H9 (cell line): ENCODE measurements at regions not wholly inside any gene's neighbourhood (a gene's known extent, or its start where the extent isn't known, plus 50 kb on each side); places are given as distances from the start of the nearest gene placed in this dataset.

Experiments
- DNase-seq: peaks from one replicate; pipeline ENCODE4 v3.0.0-alpha.2; 2017
- H2AFZ ChIP-seq: one replicate; pipeline ENCODE4 v1.6.1; 2013; ENCODE audit warnings: mild to moderate bottlenecking, low read length, control low read depth, moderate library complexity
- H2AK5ac ChIP-seq: 2 replicates; pipeline ENCODE4 v1.6.1; 2013; ENCODE audit warnings: low read length, control low read depth, mixed read lengths; ENCODE audit not compliant: insufficient read length
- H2BK120ac ChIP-seq: one replicate; pipeline ENCODE4 v1.6.1; 2013; ENCODE audit warnings: low read depth, mild to moderate bottlenecking, low read length, control low read depth, inconsistent platforms; ENCODE audit not compliant: poor library complexity, severe bottlenecking
- H2BK12ac ChIP-seq: 2 replicates; pipeline ENCODE4 v1.6.1; 2013; ENCODE audit warnings: low read length, control low read depth, mixed read lengths, low read depth; ENCODE audit not compliant: insufficient read length
- H2BK15ac ChIP-seq: 2 replicates; pipeline ENCODE4 v1.6.1; 2013; ENCODE audit warnings: low read depth, low read length, control low read depth
- H2BK20ac ChIP-seq: one replicate; pipeline ENCODE4 v1.6.1; 2013; ENCODE audit warnings: low read depth, mild to moderate bottlenecking, low read length, control low read depth, inconsistent platforms; ENCODE audit not compliant: poor library complexity, severe bottlenecking
- H2BK5ac ChIP-seq: 2 replicates; pipeline ENCODE4 v1.6.1; 2013; ENCODE audit warnings: low read length, control low read depth, mixed read lengths; ENCODE audit not compliant: insufficient read length
- H3K14ac ChIP-seq: 2 replicates; pipeline ENCODE4 v1.6.1; 2013; ENCODE audit warnings: low read length, control low read depth; ENCODE audit not compliant: insufficient read depth
- H3K18ac ChIP-seq: 2 replicates; pipeline ENCODE4 v1.6.1; 2013; ENCODE audit warnings: low read depth, mild to moderate bottlenecking, mixed read lengths, low read length, control low read depth; ENCODE audit not compliant: insufficient read length
- H3K23ac ChIP-seq: 2 replicates; pipeline ENCODE4 v1.6.1; 2013; ENCODE audit warnings: low read length, control low read depth, mixed read lengths, low read depth; ENCODE audit not compliant: insufficient read length
- H3K23me2 ChIP-seq: 2 replicates; pipeline ENCODE4 v1.6.1; 2013; ENCODE audit warnings: low read depth, mild to moderate bottlenecking, mixed read lengths, low read length, control low read depth; ENCODE audit not compliant: insufficient read length, poor library complexity, severe bottlenecking
- H3K27ac ChIP-seq: 2 replicates; pipeline ENCODE4 v1.5.1; 2013; ENCODE audit warnings: low read length, control low read depth, mixed read lengths, low read depth; ENCODE audit not compliant: insufficient read length
- H3K27me3 ChIP-seq: 2 replicates; pipeline ENCODE4 v1.6.1; 2013; ENCODE audit warnings: low read length, control low read depth, inconsistent platforms; ENCODE audit not compliant: insufficient read depth
- H3K4ac ChIP-seq: 2 replicates; pipeline ENCODE4 v1.6.1; 2013; ENCODE audit warnings: low read depth, mild to moderate bottlenecking, control low read depth, inconsistent platforms, low read length, moderate library complexity
- H3K4me1 ChIP-seq: 2 replicates; pipeline ENCODE4 v1.6.1; 2013; ENCODE audit warnings: low read length, control low read depth, inconsistent platforms; ENCODE audit not compliant: insufficient read depth
- H3K4me2 ChIP-seq: 2 replicates; pipeline ENCODE4 v1.6.1; 2013; ENCODE audit warnings: low read length, control low read depth, mixed read lengths; ENCODE audit not compliant: insufficient read length, insufficient read depth
- H3K56ac ChIP-seq: 2 replicates; pipeline ENCODE4 v1.6.1; 2013; ENCODE audit warnings: low read depth, mild to moderate bottlenecking, mixed read lengths, low read length, control low read depth; ENCODE audit not compliant: insufficient read length
- H3K79me1 ChIP-seq: 2 replicates; pipeline ENCODE4 v1.6.1; 2013; ENCODE audit warnings: low read depth, mild to moderate bottlenecking, moderate library complexity, low read length, control low read depth, inconsistent platforms; ENCODE audit not compliant: insufficient read depth, poor library complexity, severe bottlenecking
- H3K79me2 ChIP-seq: 2 replicates; pipeline ENCODE4 v1.6.1; 2013; ENCODE audit warnings: low read length, control low read depth, inconsistent platforms; ENCODE audit not compliant: insufficient read depth
- H3K9ac ChIP-seq: 2 replicates; pipeline ENCODE4 v1.6.1; 2013; ENCODE audit warnings: low read length, control low read depth, mixed read lengths; ENCODE audit not compliant: insufficient read length; ENCODE audit errors: extremely low read depth
- H3K9me3 ChIP-seq: one replicate; pipeline ENCODE4 v1.6.1; 2013; ENCODE audit warnings: low read depth, low read length, inconsistent platforms; ENCODE audit not compliant: control insufficient read depth
- H3T11ph ChIP-seq: one replicate; pipeline ENCODE4 v1.6.1; 2013; ENCODE audit warnings: mild to moderate bottlenecking, low read length, control low read depth, inconsistent platforms
- H4K20me1 ChIP-seq: one replicate; pipeline ENCODE4 v1.6.1; 2013; ENCODE audit not compliant: control insufficient read depth, insufficient read length, insufficient read depth
- H4K5ac ChIP-seq: 2 replicates; pipeline ENCODE4 v1.6.1; 2013; ENCODE audit warnings: low read depth, mild to moderate bottlenecking, mixed read lengths, low read length, control low read depth; ENCODE audit not compliant: insufficient read length
- H4K8ac ChIP-seq: replicated peaks from 2 replicates; pipeline ENCODE4 v1.6.1; 2013; ENCODE audit warnings: low read length, control low read depth, mixed read lengths, low read depth; ENCODE audit not compliant: insufficient read length
- H4K91ac ChIP-seq: 2 replicates; pipeline ENCODE4 v1.6.1; 2013; ENCODE audit warnings: low read depth, mild to moderate bottlenecking, moderate library complexity, mixed read lengths, low read length, control low read depth; ENCODE audit not compliant: insufficient read length
- H3K27ac Mint-ChIP-seq, 3 experiments: 2 replicates in 2 of 3; 3 replicates in 1 of 3; pipeline ENCODE4 v1.8.0; 2020 to 2021; ENCODE audit warnings: mixed read lengths in 3 of 3, mild to moderate bottlenecking in 1 of 3, moderate library complexity in 1 of 3
- H3K27me3 Mint-ChIP-seq: 2 replicates; pipeline ENCODE4 v1.8.0; 2021; ENCODE audit warnings: low read depth, mild to moderate bottlenecking, moderate library complexity, mixed read lengths
- H3K36me3 Mint-ChIP-seq, 3 experiments: 2 replicates in 2 of 3; 3 replicates in 1 of 3; pipeline ENCODE4 v1.8.0; 2020 to 2021; ENCODE audit warnings: low read depth in 3 of 3, mixed read lengths in 3 of 3; ENCODE audit not compliant: insufficient read depth in 1 of 3
- H3K4me1 Mint-ChIP-seq, 2 experiments: 2 replicates each; pipeline ENCODE4 v1.8.0; 2020; ENCODE audit warnings: mixed read lengths in 2 of 2
- H3K4me3 Mint-ChIP-seq, 2 experiments: 2 replicates in 1 of 2; 3 replicates in 1 of 2; pipeline ENCODE4 v1.8.0; 2020 to 2021; ENCODE audit warnings: mild to moderate bottlenecking in 2 of 2, mixed read lengths in 2 of 2, moderate library complexity in 1 of 2
- H3K9me3 Mint-ChIP-seq, 2 experiments: 2 replicates in 1 of 2; 3 replicates in 1 of 2; pipeline ENCODE4 v1.8.0; 2020; ENCODE audit warnings: mild to moderate bottlenecking in 2 of 2, mixed read lengths in 2 of 2, moderate library complexity in 1 of 2
- WGBS: extraction: QIAGEN DNeasy Blood & Tissue Kit; methylation state at CpG from one replicate; pipeline ENCODE4 v1.1.7; 2013; ENCODE audit warnings: missing lambda C conversion rate, low lambda C conversion rate, mixed read lengths; ENCODE audit not compliant: insufficient read length; ENCODE audit errors: extremely low coverage; 5-methylcytosine and 5-hydroxymethylcytosine counted together
- TF ChIP-seq, protein P1 (sequence below): fragments of 200-600 bp; sonication (generic); conservative IDR thresholded peaks from 3 replicates; pipeline ENCODE4 v1.8.0; 2021; ENCODE audit warnings: antibody characterized with exemption, mild to moderate bottlenecking

DNA sequence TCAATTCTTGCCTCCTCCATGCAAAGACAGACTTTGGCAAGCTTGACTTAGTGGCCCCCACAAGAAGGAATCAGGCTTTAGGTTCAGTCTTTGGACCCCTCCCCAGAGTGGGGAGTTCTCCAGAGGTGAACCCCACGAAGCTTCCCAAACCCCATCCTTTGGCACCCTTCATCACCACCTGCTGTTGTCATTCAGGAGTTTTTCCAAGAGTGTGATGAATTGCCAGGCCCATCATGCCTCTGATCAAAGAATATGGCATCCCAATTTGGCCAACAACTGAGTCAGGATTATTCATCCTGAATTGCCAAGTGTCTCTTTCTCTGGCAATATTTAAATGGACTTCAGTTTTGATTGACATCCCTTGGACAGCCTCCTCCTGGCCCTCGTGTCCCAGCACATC lies 404.7 kb upstream of the MKI67 start:
- H2BK15ac ChIP-seq, result no peak overlapping the region
- H2BK12ac ChIP-seq, result no peak overlapping the region
- H3K27me3 ChIP-seq, result no peaks in the 10 kb centered on the region
- H2BK5ac ChIP-seq, result no peak overlapping the region
- no peak overlapping the region for H3K56ac ChIP-seq
- no CpG with 5 or more reads among the region's 2 CpGs for WGBS
- no peak overlapping the region for H3T11ph ChIP-seq
- no peak overlapping the region for H3K9ac ChIP-seq
- H3K79me1 ChIP-seq, result no peaks in the 10 kb centered on the region
- H3K23me2 ChIP-seq, result no peaks in the 10 kb centered on the region
- no peak overlapping the region for H3K4ac ChIP-seq
- no peak overlapping the region for H2AFZ ChIP-seq
- Mint-ChIP-seq H3K9me3 (peaks cover 0 to 2% of the 10 kb centered on the region in 2 experiments; a peak in 1 of 5 replicates), H3K4me3 (no peak overlapping the region), H3K27me3 (peaks cover 2% of the 10 kb centered on the region; the same call in 1 of the 2 replicates), H3K36me3 (no peaks in the 10 kb centered on the region), H3K27ac (no peak overlapping the region), H3K4me1 (peaks cover 30 to 42% of the 10 kb centered on the region in 2 experiments)
- peaks cover 7% of the 10 kb centered on the region; the same call in 1 of the 2 replicates for H3K4me1 ChIP-seq
- H3K23ac ChIP-seq, result no peak overlapping the region
- no peak overlapping the region for H2AK5ac ChIP-seq
- H3K27ac ChIP-seq, result no peak overlapping the region
- H2BK20ac ChIP-seq, result no peak overlapping the region
- H3K4me2 ChIP-seq, result no peak overlapping the region
- H4K91ac ChIP-seq, result no peak overlapping the region
- no peak overlapping the region for H4K5ac ChIP-seq
- no peak overlapping the region for H3K14ac ChIP-seq
- H3K18ac ChIP-seq, result no peak overlapping the region
- DNase-seq, result no peak
- H3K79me2 ChIP-seq, result no peaks in the 10 kb centered on the region
- H4K8ac ChIP-seq, result no peak overlapping the region
- H3K9me3 ChIP-seq, result no peaks in the 10 kb centered on the region
- TF ChIP-seq, protein P1, sequence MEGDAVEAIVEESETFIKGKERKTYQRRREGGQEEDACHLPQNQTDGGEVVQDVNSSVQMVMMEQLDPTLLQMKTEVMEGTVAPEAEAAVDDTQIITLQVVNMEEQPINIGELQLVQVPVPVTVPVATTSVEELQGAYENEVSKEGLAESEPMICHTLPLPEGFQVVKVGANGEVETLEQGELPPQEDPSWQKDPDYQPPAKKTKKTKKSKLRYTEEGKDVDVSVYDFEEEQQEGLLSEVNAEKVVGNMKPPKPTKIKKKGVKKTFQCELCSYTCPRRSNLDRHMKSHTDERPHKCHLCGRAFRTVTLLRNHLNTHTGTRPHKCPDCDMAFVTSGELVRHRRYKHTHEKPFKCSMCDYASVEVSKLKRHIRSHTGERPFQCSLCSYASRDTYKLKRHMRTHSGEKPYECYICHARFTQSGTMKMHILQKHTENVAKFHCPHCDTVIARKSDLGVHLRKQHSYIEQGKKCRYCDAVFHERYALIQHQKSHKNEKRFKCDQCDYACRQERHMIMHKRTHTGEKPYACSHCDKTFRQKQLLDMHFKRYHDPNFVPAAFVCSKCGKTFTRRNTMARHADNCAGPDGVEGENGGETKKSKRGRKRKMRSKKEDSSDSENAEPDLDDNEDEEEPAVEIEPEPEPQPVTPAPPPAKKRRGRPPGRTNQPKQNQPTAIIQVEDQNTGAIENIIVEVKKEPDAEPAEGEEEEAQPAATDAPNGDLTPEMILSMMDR, result no peak
- H4K20me1 ChIP-seq, result no peaks in the 10 kb centered on the region
- no peak overlapping the region for H2BK120ac ChIP-seq
